ENCODE measurements at regions not wholly inside any gene's neighbourhood (a gene's known extent, or its start where the extent isn't known, plus 50 kb on each side); places are given as distances from the start of the nearest gene placed in this dataset.

DNA sequence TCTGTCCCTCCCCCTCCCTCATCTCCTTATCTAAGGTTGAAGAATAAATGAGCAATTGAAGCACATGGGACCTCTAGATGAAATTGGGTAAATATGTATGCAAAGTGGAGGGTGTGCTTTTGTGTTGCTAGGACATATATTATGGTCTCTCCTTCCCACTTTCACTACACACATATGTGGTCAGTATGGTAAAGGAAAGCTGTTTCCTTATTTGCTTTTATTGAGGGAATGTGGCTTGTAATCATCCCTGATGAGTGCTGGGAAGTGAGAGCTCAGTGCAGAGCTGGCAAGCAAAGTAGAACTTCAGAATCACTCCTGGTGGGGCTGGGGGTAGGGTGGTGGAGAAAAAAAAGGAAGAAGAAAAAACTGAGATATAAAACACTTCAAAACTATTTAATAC lies 189.9 kb upstream of the ATP5MC3 start:
- H3K9ac ChIP-seq (ENCODE audit: low read length in 3 of 3): no peak overlapping the region
- FAIRE-seq: no peak
- TF ChIP-seq, protein P1, sequence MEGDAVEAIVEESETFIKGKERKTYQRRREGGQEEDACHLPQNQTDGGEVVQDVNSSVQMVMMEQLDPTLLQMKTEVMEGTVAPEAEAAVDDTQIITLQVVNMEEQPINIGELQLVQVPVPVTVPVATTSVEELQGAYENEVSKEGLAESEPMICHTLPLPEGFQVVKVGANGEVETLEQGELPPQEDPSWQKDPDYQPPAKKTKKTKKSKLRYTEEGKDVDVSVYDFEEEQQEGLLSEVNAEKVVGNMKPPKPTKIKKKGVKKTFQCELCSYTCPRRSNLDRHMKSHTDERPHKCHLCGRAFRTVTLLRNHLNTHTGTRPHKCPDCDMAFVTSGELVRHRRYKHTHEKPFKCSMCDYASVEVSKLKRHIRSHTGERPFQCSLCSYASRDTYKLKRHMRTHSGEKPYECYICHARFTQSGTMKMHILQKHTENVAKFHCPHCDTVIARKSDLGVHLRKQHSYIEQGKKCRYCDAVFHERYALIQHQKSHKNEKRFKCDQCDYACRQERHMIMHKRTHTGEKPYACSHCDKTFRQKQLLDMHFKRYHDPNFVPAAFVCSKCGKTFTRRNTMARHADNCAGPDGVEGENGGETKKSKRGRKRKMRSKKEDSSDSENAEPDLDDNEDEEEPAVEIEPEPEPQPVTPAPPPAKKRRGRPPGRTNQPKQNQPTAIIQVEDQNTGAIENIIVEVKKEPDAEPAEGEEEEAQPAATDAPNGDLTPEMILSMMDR (IDR thresholded peaks at IDR 0.05; ENCODE audit: borderline replicate concordance, extremely low read depth, insufficient read depth): no peak
- intact Hi-C loops (cut with DNase I): no loop called here
- peaks cover 2% of the 10 kb centered on the region for H3K27me3 ChIP-seq (ENCODE audit: control insufficient read depth, insufficient read depth, low read length)
- no peaks in the 10 kb centered on the region for H3K4me1 ChIP-seq (ENCODE audit: control insufficient read depth in 2 of 3, insufficient read depth in 2 of 3, low read depth in 1 of 3, low read length in 3 of 3)
- H3K36me3 ChIP-seq (ENCODE audit: control insufficient read depth in 2 of 3, insufficient read depth in 3 of 3, low read length in 3 of 3): no peaks in the 10 kb centered on the region
- no peak for DNase-seq
- no peak overlapping the region for H3K4me3 ChIP-seq (ENCODE audit: low read length in 3 of 3)
- no peak overlapping the region for H3K27ac ChIP-seq (ENCODE audit: low read depth in 2 of 2, low read length in 2 of 2)
- no peaks in the 10 kb centered on the region for H3K9me3 ChIP-seq (ENCODE audit: control insufficient read depth in 2 of 3, insufficient read depth in 1 of 3, low read length in 3 of 3)

DNA sequence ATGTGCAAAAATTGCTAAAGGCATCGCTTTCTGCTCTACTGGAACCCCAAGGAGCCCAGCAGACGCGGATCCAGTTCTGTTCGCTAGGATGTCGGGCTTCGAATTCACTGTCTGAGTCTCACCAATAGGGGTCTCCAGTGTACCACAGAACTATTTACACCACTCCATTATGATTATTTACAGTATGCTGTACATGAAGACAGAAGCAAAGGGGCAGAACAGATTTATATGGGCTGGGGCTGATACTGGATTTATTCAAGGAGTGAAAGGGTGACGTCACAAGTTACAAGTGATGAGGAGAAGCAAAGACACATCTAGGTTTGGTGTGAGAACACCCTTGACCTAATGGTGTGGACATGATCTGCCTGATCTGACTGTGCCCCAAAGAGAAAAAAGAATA lies 185.3 kb upstream of the ATP5MC3 start:
- intact Hi-C loops (cut with DNase I): loop anchor here (5.0 kb wide), 1 partner anchor 725 kb away; the partner anchor contains the start of gene HOXD13
- Histone ChIP-seq H3K27ac (ENCODE audit: low read depth in 2 of 2, low read length in 2 of 2) (no peak overlapping the region), H3K4me3 (ENCODE audit: low read length in 3 of 3) (no peak overlapping the region), H3K4me1 (ENCODE audit: control insufficient read depth in 2 of 3, insufficient read depth in 2 of 3, low read depth in 1 of 3, low read length in 3 of 3) (no peaks in the 10 kb centered on the region), H3K27me3 (ENCODE audit: control insufficient read depth, insufficient read depth, low read length) (peaks cover 2% of the 10 kb centered on the region), H3K36me3 (ENCODE audit: control insufficient read depth in 2 of 3, insufficient read depth in 3 of 3, low read length in 3 of 3) (no peaks in the 10 kb centered on the region), H3K9me3 (ENCODE audit: control insufficient read depth in 2 of 3, insufficient read depth in 1 of 3, low read length in 3 of 3) (no peaks in the 10 kb centered on the region), H3K9ac (ENCODE audit: low read length in 3 of 3) (no peak overlapping the region)
- FAIRE-seq (no peak), DNase-seq (peak in 4 of 5 donors; percentile 60 to 80 (median 71))
- TF ChIP-seq, protein P1 (IDR thresholded peaks at IDR 0.05; ENCODE audit: borderline replicate concordance, extremely low read depth, insufficient read depth): peak; percentile 71

DNA sequence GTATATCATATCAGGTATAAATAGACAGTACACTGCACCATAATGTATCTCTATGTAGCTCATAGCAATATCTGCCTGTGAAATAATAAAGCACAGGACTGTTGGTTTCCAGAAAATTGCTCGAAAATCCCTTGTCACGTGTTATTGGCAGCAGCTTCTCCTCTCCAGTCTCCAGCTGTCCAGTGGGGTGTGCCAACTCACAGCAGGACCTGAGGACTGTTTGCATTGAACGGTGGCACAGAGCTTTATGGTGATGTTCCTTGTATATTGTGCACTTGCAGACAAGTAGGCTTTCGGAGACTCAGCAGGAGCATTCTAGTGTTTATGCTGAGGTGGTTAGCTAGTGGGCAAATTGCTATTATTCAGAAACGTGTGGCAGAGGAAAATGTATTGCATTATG lies 182.2 kb upstream of the ATP5MC3 start:
- DNase-seq: no peak
- Histone ChIP-seq H3K4me1 (ENCODE audit: control insufficient read depth in 2 of 3, insufficient read depth in 2 of 3, low read depth in 1 of 3, low read length in 3 of 3) (no peaks in the 10 kb centered on the region), H3K27me3 (ENCODE audit: control insufficient read depth, insufficient read depth, low read length) (peaks cover 2% of the 10 kb centered on the region), H3K9me3 (ENCODE audit: control insufficient read depth in 2 of 3, insufficient read depth in 1 of 3, low read length in 3 of 3) (no peaks in the 10 kb centered on the region), H3K4me3 (ENCODE audit: low read length in 3 of 3) (no peak overlapping the region), H3K27ac (ENCODE audit: low read depth in 2 of 2, low read length in 2 of 2) (no peak overlapping the region), H3K9ac (ENCODE audit: low read length in 3 of 3) (no peak overlapping the region), H3K36me3 (ENCODE audit: control insufficient read depth in 2 of 3, insufficient read depth in 3 of 3, low read length in 3 of 3) (no peaks in the 10 kb centered on the region)
- intact Hi-C loops (cut with DNase I): no loop called here
- TF ChIP-seq, protein P1 (IDR thresholded peaks at IDR 0.05; ENCODE audit: borderline replicate concordance, extremely low read depth, insufficient read depth): no peak
- no peak for FAIRE-seq

DNA sequence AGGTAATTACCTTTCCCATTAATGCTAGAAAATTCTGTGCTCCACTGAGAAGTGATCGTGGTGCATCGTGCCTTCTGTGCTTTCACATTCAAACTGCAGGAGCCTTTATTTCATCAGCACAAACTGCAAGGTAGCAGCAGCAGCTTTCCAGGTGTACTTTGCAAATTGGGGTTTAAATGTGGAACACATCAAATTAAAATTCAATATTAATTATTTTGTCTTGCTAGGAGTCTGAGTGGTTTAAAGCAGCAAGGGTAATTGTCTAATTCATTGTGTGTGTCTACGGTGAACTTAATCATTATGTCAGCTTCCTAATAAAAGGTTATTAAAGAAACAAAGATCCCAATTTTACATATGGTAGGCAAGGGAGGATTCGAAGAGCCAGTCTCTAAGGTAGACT lies 180.8 kb upstream of the ATP5MC3 start:
- no peaks in the 10 kb centered on the region for H3K36me3 ChIP-seq (ENCODE audit: control insufficient read depth in 2 of 3, insufficient read depth in 3 of 3, low read length in 3 of 3)
- no peaks in the 10 kb centered on the region for H3K4me1 ChIP-seq (ENCODE audit: control insufficient read depth in 2 of 3, insufficient read depth in 2 of 3, low read depth in 1 of 3, low read length in 3 of 3)
- no peaks in the 10 kb centered on the region for H3K9me3 ChIP-seq (ENCODE audit: control insufficient read depth in 2 of 3, insufficient read depth in 1 of 3, low read length in 3 of 3)
- DNase-seq: no peak
- TF ChIP-seq, protein P1 (IDR thresholded peaks at IDR 0.05; ENCODE audit: borderline replicate concordance, extremely low read depth, insufficient read depth): no peak
- no peaks in the 10 kb centered on the region for H3K27me3 ChIP-seq (ENCODE audit: control insufficient read depth, insufficient read depth, low read length)
- no peak overlapping the region for H3K9ac ChIP-seq (ENCODE audit: low read length in 3 of 3)
- FAIRE-seq: no peak
- intact Hi-C loops (cut with DNase I): no loop called here
- H3K27ac ChIP-seq (ENCODE audit: low read depth in 2 of 2, low read length in 2 of 2): no peak overlapping the region
- H3K4me3 ChIP-seq (ENCODE audit: low read length in 3 of 3): no peak overlapping the region

Measured in kidney (tissue), 13 donors.